Loucy (cell line): ENCODE measurements at regions not wholly inside any gene's neighbourhood (a gene's known extent, or its start where the extent isn't known, plus 50 kb on each side); places are given as distances from the start of the nearest gene placed in this dataset.

Source experiments
- H2AFZ ChIP-seq: fragments of 200-600 bp; sonication (generic); 2 replicates; pipeline ENCODE4 v1.6.0; 2016; ENCODE audit warnings: antibody characterized with exemption, mild to moderate bottlenecking, low read length, moderate library complexity
- H3F3A ChIP-seq: fragments of 200-600 bp; 2 replicates; pipeline ENCODE4 v1.6.0; 2016; ENCODE audit warnings: antibody characterized with exemption, low read depth, mild to moderate bottlenecking
- H3K27me3 ChIP-seq: fragments of 200-600 bp; sonication (generic); 2 replicates; pipeline ENCODE4 v1.6.1; 2014; ENCODE audit warnings: low read length, mild to moderate bottlenecking; ENCODE audit not compliant: insufficient read depth, poor library complexity, severe bottlenecking
- H3K36me3 ChIP-seq: fragments of 200-600 bp; sonication (generic); 2 replicates; pipeline ENCODE4 v1.6.1; 2016; ENCODE audit warnings: low read length; ENCODE audit not compliant: insufficient read depth
- H3K4me1 ChIP-seq: fragments of 200-600 bp; sonication (generic); 2 replicates; pipeline ENCODE4 v1.5.1; 2014; ENCODE audit warnings: low read length, mild to moderate bottlenecking; ENCODE audit not compliant: insufficient read depth, poor library complexity, severe bottlenecking
- H3K4me2 ChIP-seq: fragments of 200-600 bp; sonication (generic); 2 replicates; pipeline ENCODE4 v1.6.0; 2014; ENCODE audit warnings: antibody characterized with exemption, low read length, low read depth, mild to moderate bottlenecking; ENCODE audit not compliant: poor library complexity, severe bottlenecking
- H3K4me3 ChIP-seq: fragments of 200-600 bp; sonication (generic); 2 replicates; pipeline ENCODE4 v1.5.1; 2014; ENCODE audit warnings: low read length, mild to moderate bottlenecking, mixed read lengths; ENCODE audit not compliant: poor library complexity, severe bottlenecking
- H3K79me2 ChIP-seq: fragments of 200-600 bp; sonication (generic); 2 replicates; pipeline ENCODE4 v1.6.1; 2014; ENCODE audit warnings: low read length; ENCODE audit not compliant: insufficient read depth
- H3K9ac ChIP-seq: fragments of 200-600 bp; sonication (generic); 2 replicates; pipeline ENCODE4 v1.6.0; 2014; ENCODE audit warnings: mild to moderate bottlenecking, low read depth, low read length, moderate library complexity; ENCODE audit not compliant: poor library complexity, severe bottlenecking
- H3K9me2 ChIP-seq: fragments of 200-600 bp; sonication (generic); replicated peaks from 2 replicates; pipeline ENCODE4 v1.6.1; 2016; ENCODE audit warnings: low read depth, low read length, mixed read lengths
- H3K9me3 ChIP-seq: fragments of 200-600 bp; sonication (generic); 2 replicates; pipeline ENCODE4 v1.6.1; 2014; ENCODE audit warnings: mild to moderate bottlenecking, antibody characterized with exemption, low read length, low read depth; ENCODE audit not compliant: insufficient read depth
- H4K20me1 ChIP-seq: fragments of 200-600 bp; sonication (generic); 2 replicates; pipeline ENCODE4 v1.6.0; 2014; ENCODE audit warnings: antibody characterized with exemption, low read length, mild to moderate bottlenecking; ENCODE audit not compliant: insufficient read depth, poor library complexity, severe bottlenecking
- CTCF ChIP-seq: fragments of 200-600 bp; sonication (generic); conservative IDR thresholded peaks from 2 replicates; pipeline ENCODE4 v1.5.1; 2014; ENCODE audit warnings: mild to moderate bottlenecking, antibody characterized with exemption, low read length
- EZH2phosphoT487 ChIP-seq: fragments of 200-600 bp; IDR thresholded peaks from 2 replicates; pipeline ENCODE4 v1.6.1; 2018; ENCODE audit warnings: antibody characterized with exemption, mild to moderate bottlenecking, moderate library complexity, borderline replicate concordance

- Histone ChIP-seq H3K4me1 (no peaks in the 10 kb centered on the region), H3F3A (no peaks in the 10 kb centered on the region), H3K9ac (no peak overlapping the region), H3K79me2 (no peaks in the 10 kb centered on the region), H3K27me3 (no peaks in the 10 kb centered on the region), H4K20me1 (no peaks in the 10 kb centered on the region), H2AFZ (no peak overlapping the region), H3K4me2 (no peak overlapping the region), H3K36me3 (no peaks in the 10 kb centered on the region), H3K4me3 (no peak overlapping the region), H3K9me3 (no peaks in the 10 kb centered on the region), H3K9me2 (no peaks in the 10 kb centered on the region)
- TF ChIP-seq EZH2phosphoT487 (no peak), CTCF (no peak)
Observed at GRCh38 chr2:187715590-187715989, 161.4 kb upstream of the TFPI start.

GRCh38 chr2:187716301-187716700, 162.1 kb upstream of the TFPI start:
- Histone ChIP-seq H3K9me2 (no peaks in the 10 kb centered on the region), H3K79me2 (no peaks in the 10 kb centered on the region), H3K36me3 (no peaks in the 10 kb centered on the region), H3K4me1 (no peaks in the 10 kb centered on the region), H3F3A (no peaks in the 10 kb centered on the region), H2AFZ (no peak overlapping the region), H3K4me3 (no peak overlapping the region), H4K20me1 (no peaks in the 10 kb centered on the region), H3K27me3 (no peaks in the 10 kb centered on the region), H3K4me2 (no peak overlapping the region), H3K9me3 (no peaks in the 10 kb centered on the region), H3K9ac (no peak overlapping the region)
- no peak for TF ChIP-seq EZH2phosphoT487
- no peak for TF ChIP-seq CTCF

- H3K4me3 ChIP-seq: no peak overlapping the region
- no peak overlapping the region for H2AFZ ChIP-seq
- TF ChIP-seq EZH2phosphoT487: no peak
- no peak for TF ChIP-seq CTCF
- H3K9me3 ChIP-seq: no peaks in the 10 kb centered on the region
- H3K4me1 ChIP-seq: no peaks in the 10 kb centered on the region
- H3K9ac ChIP-seq: no peak overlapping the region
- no peaks in the 10 kb centered on the region for H3K9me2 ChIP-seq
- H3K4me2 ChIP-seq: no peak overlapping the region
- H4K20me1 ChIP-seq: no peaks in the 10 kb centered on the region
- no peaks in the 10 kb centered on the region for H3K27me3 ChIP-seq
- no peaks in the 10 kb centered on the region for H3K36me3 ChIP-seq
- no peaks in the 10 kb centered on the region for H3K79me2 ChIP-seq
- H3F3A ChIP-seq: no peaks in the 10 kb centered on the region
Observed at GRCh38 chr2:187718092-187718491, 163.9 kb upstream of the TFPI start.
